K562 (cell line): ENCODE measurements at regions not wholly inside any gene's neighbourhood (a gene's known extent, or its start where the extent isn't known, plus 50 kb on each side); places are given as distances from the start of the nearest gene placed in this dataset.

Experiments
- ATAC-seq: fragments of 200-7000 bp; cut with Tn5 transposase; 3 replicates; pipeline ENCODE4 v1.9.1; 2020; ENCODE audit warnings: moderate library complexity
- BruUV-seq: library from RNA; stranded (reverse); fragments of 400-500 nt; replicated peaks from 2 replicates; lab custom pipeline; 2021; lab: Mats Ljungman, UMichigan
- CTCF ChIA-PET: fragments of 300-600 bp; formaldehyde crosslinking; extraction: SDS; loops from one replicate; lab custom pipeline; 2021; ENCODE audit warnings: low intra/inter-chr PET ratio; lab: Yijun Ruan, JAX
- POLR2A ChIA-PET: fragments of 300-600, 350-650 bp; sonication (Branson Sonifier 250); formaldehyde crosslinking; extraction: SDS; loops from one replicate; lab custom pipeline; 2021; ENCODE audit warnings: antibody characterized with exemption, inconsistent platforms; lab: Yijun Ruan, JAX
- DNase-seq, 4 experiments: peaks; one replicate each; pipeline versions ENCODE4 v3.0.0 to v3.0.0-alpha.2; 2011 to 2018; ENCODE audit warnings: low spot score in 3 of 4, mixed read lengths in 3 of 4; ENCODE audit errors: extremely low read depth in 1 of 4
- FAIRE-seq: peaks from 2 replicates; lab custom pipeline; 2011; peaks lifted over from hg19 to GRCh38; lab: Jason Lieb, UNC
- H2AFZ ChIP-seq: 2 replicates; pipeline ENCODE4 v1.6.0; 2011; ENCODE audit warnings: low read depth, low read length, control low read depth, inconsistent platforms
- H3K27ac ChIP-seq: fragments of 200-600 bp; 3 replicates; pipeline ENCODE4 v1.8.0; 2011; ENCODE audit warnings: low read depth, mild to moderate bottlenecking, control low read depth, inconsistent platforms, low read length, moderate library complexity, mixed read lengths; ENCODE audit errors: extremely low read depth
- H3K27me3 ChIP-seq, 2 experiments: fragments of 300-600 bp in 1 of 2; 2 replicates in 1 of 2; 3 replicates in 1 of 2; pipeline versions ENCODE4 v1.6.0 to v1.8.0; 2011; ENCODE audit warnings: inconsistent platforms in 2 of 2, low read length in 2 of 2, mild to moderate bottlenecking in 1 of 2, mixed read lengths in 1 of 2, moderate library complexity in 1 of 2; ENCODE audit not compliant: control insufficient read depth in 2 of 2, insufficient read depth in 2 of 2
- H3K36me3 ChIP-seq: fragments of 300-600 bp; 3 replicates; pipeline ENCODE4 v1.8.0; 2011; ENCODE audit warnings: mild to moderate bottlenecking, low read length, inconsistent platforms; ENCODE audit not compliant: control insufficient read depth, insufficient read depth
- H3K4me1 ChIP-seq, 2 experiments: fragments of 200-600 bp in 1 of 2; replicated peaks in 1 of 2; 2 replicates in 1 of 2; 3 replicates in 1 of 2; pipeline versions ENCODE4 v1.5.1 to v1.8.0; 2011; ENCODE audit warnings: inconsistent platforms in 2 of 2, low read length in 2 of 2, mild to moderate bottlenecking in 1 of 2, mixed read lengths in 1 of 2, moderate library complexity in 1 of 2; ENCODE audit not compliant: control insufficient read depth in 2 of 2, insufficient read depth in 2 of 2
- H3K4me2 ChIP-seq: 2 replicates; pipeline ENCODE4 v1.6.1; 2011; ENCODE audit warnings: low read length, control low read depth, inconsistent platforms, mixed read lengths; ENCODE audit not compliant: insufficient read depth
- H3K4me3 ChIP-seq: fragments of 200-600 bp; sonication (generic), shearing (Covaris generic); 2 replicates; pipeline ENCODE4 v1.5.1; 2016; ENCODE audit warnings: control low read depth, inconsistent platforms
- H3K79me2 ChIP-seq: fragments of 200-600 bp; 3 replicates; pipeline ENCODE4 v1.8.0; 2011; ENCODE audit warnings: low read length, inconsistent platforms; ENCODE audit not compliant: control insufficient read depth, insufficient read depth
- H3K9ac ChIP-seq, 2 experiments: 2 replicates each; pipeline versions ENCODE4 v1.6.0 to v1.6.1; 2011; ENCODE audit warnings: low read depth in 2 of 2, low read length in 2 of 2, control low read depth in 1 of 2, inconsistent platforms in 1 of 2, mild to moderate bottlenecking in 1 of 2, mixed read lengths in 1 of 2; ENCODE audit not compliant: insufficient read depth in 1 of 2
- H3K9me1 ChIP-seq: one replicate; pipeline ENCODE4 v1.6.0; 2011; ENCODE audit warnings: inconsistent platforms, mild to moderate bottlenecking, low read length, moderate library complexity; ENCODE audit not compliant: control insufficient read depth, insufficient read depth
- H3K9me3 ChIP-seq: replicated peaks from 2 replicates; pipeline ENCODE4 v1.5.1; 2011; ENCODE audit warnings: low read depth, low read length, inconsistent platforms; ENCODE audit not compliant: control insufficient read depth, insufficient read depth
- H4K20me1 ChIP-seq: replicated peaks from 2 replicates; pipeline ENCODE4 v1.6.1; 2011; ENCODE audit warnings: low read length, inconsistent platforms, mixed read lengths; ENCODE audit not compliant: control insufficient read depth, insufficient read depth
- CBX8 ChIP-seq: fragments of 200-600 bp; sonication (generic); IDR thresholded peaks from 2 replicates; pipeline ENCODE4 v1.6.1; 2012; ENCODE audit warnings: borderline replicate concordance, mixed run types, low read depth, mild to moderate bottlenecking, moderate library complexity, mixed read lengths, low read length, control low read depth, inconsistent platforms; ENCODE audit not compliant: poor library complexity, severe bottlenecking; ENCODE audit errors: extremely low read depth
- CHD1 ChIP-seq: fragments of 200-600 bp; sonication (generic); IDR thresholded peaks from one replicate; pipeline ENCODE4 v1.6.1; 2012; ENCODE audit warnings: mild to moderate bottlenecking, moderate library complexity, low read length, inconsistent platforms
- KAT7 ChIP-seq: sonication (generic); formaldehyde crosslinking; IDR thresholded peaks from 2 replicates; pipeline ENCODE4 v1.8.0; 2022; ENCODE audit warnings: missing genetic modification reagents, mild to moderate bottlenecking, borderline replicate concordance
- NBN ChIP-seq: fragments of 450-650 bp; IDR thresholded peaks from 2 replicates; pipeline ENCODE4 v1.6.1; 2016; ENCODE audit warnings: low read depth, mild to moderate bottlenecking
- POLR2A ChIP-seq: fragments of 450-650 bp; conservative IDR thresholded peaks from 2 replicates; pipeline ENCODE4 v1.6.1; 2016
- ZBTB33 ChIP-seq: sonication (generic); formaldehyde crosslinking; IDR thresholded peaks from 2 replicates; pipeline ENCODE4 v1.8.1; 2023; ENCODE audit warnings: mild to moderate bottlenecking, missing genetic modification reagents
- ZNF384 ChIP-seq: IDR thresholded peaks from 2 replicates; pipeline ENCODE4 v1.6.1; 2012; ENCODE audit warnings: low read depth, low read length, improper control_type of control experiment
- ZSCAN32 ChIP-seq: fragments of 450-650 bp; formaldehyde crosslinking; IDR thresholded peaks from 2 replicates; pipeline ENCODE4 v1.4.0; 2020; ENCODE audit warnings: mild to moderate bottlenecking, moderate library complexity
- WGBS: fragments of 100-300 bp; shearing (Covaris generic); methylation state at CpG from one replicate; pipeline ENCODE4 v1.1.6; 2016; ENCODE audit warnings: low coverage, mixed read lengths; ENCODE audit not compliant: insufficient coverage; ENCODE audit errors: missing lambda C conversion rate; 5-methylcytosine and 5-hydroxymethylcytosine counted together
- in situ Hi-C: fragments of 300-500 bp; cut with MboI; formaldehyde crosslinking; loops from 4 replicates; pipeline ENCODE4 v1.15.0; 2018; ENCODE audit warnings: inconsistent platforms, mixed read lengths
- intact Hi-C: fragments of 100-400 bp; cut with micrococcal nuclease; formaldehyde crosslinking; loops from 2 replicates; pipeline ENCODE4 v1.14.2; 2022
- TF ChIP-seq, protein P1 (sequence below), 2 experiments: fragments of 450-650 bp; conservative IDR thresholded peaks; 2 replicates each; pipeline ENCODE4 v1.6.1; 2017; ENCODE audit warnings: mild to moderate bottlenecking in 2 of 2, moderate library complexity in 2 of 2

DNA sequence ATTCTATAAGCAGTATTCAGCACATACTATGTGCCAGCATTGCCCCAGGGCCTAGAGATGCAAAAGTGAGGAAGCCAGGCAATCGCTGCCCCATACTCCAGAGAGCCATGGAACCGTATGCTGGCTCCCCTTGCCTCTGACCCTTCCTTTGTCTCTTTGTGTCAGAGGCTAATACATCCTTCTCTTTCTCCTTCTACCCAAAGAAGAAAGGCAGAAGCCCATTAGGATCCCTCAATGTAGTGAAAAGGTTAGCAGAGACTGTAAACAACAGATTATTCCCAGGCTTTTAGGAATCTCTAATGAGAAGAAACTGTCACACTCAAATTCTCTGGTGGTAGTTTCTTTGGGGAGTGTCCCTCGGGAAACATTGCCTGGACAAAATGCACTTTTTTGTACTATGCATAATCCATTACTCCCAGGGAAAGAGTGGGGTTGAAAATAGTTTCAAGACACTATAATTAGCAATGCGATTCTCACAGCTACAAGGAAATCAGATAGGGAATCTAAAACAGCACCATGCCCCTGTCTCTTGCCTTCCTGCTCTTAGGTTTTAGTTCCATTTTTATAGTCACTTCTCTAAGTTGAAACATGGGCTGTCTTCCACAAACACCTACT, 325.2 kb upstream of the CNR1 start:
- Histone ChIP-seq H3K36me3 (no peaks in the 10 kb centered on the region), H4K20me1 (no peaks in the 10 kb centered on the region), H3K27me3 (no peaks in the 10 kb centered on the region), H3K4me2 (no peak overlapping the region), H3K27ac (no peak overlapping the region), H3K9me3 (no peaks in the 10 kb centered on the region; the same call in 1 of the 2 replicates), H2AFZ (no peak overlapping the region), H3K9ac (no peak overlapping the region), H3K4me3 (no peak overlapping the region), H3K9me1 (no peaks in the 10 kb centered on the region), H3K4me1 (no peaks in the 10 kb centered on the region), H3K79me2 (no peaks in the 10 kb centered on the region)
- FAIRE-seq, result no peak
- intact Hi-C loops (loop anchor here (5.0 kb wide), 1 partner anchor 564 kb away; no protein-coding TSS in a partner anchor), in situ Hi-C loops (no loop called here)
- CTCF ChIA-PET, result no interaction called here
- POLR2A ChIA-PET, result interaction anchor here (0.8 kb wide), 1 partner anchor 22 kb away, joined by 3 read pairs; no protein-coding TSS in a partner anchor
- no peak for ATAC-seq
- 4% methylated on average over 4 of the region's 4 CpGs for WGBS
- no peak for TF ChIP-seq ZNF384
- TF ChIP-seq CBX8, result no peak
- TF ChIP-seq ZBTB33, result no peak
- TF ChIP-seq CHD1, result no peak
- TF ChIP-seq, protein P1, sequence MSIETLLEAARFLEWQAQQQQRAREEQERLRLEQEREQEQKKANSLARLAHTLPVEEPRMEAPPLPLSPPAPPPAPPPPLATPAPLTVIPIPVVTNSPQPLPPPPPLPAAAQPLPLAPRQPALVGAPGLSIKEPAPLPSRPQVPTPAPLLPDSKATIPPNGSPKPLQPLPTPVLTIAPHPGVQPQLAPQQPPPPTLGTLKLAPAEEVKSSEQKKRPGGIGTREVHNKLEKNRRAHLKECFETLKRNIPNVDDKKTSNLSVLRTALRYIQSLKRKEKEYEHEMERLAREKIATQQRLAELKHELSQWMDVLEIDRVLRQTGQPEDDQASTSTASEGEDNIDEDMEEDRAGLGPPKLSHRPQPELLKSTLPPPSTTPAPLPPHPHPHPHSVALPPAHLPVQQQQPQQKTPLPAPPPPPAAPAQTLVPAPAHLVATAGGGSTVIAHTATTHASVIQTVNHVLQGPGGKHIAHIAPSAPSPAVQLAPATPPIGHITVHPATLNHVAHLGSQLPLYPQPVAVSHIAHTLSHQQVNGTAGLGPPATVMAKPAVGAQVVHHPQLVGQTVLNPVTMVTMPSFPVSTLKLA (conservative IDR thresholded peaks at IDR 0.05), result no peak
- no peak for TF ChIP-seq NBN
- no peak for TF ChIP-seq ZSCAN32 (CRISPR knock-in tag)
- no peak for TF ChIP-seq KAT7 (CRISPR knock-in tag)
- no peak for TF ChIP-seq POLR2A
- no peak for DNase-seq
- no TSS peak for BruUV-seq
